ENCODE measurements at regions not wholly inside any gene's neighbourhood (a gene's known extent, or its start where the extent isn't known, plus 50 kb on each side); places are given as distances from the start of the nearest gene placed in this dataset.

GRCh38 chr1:233530665-233531386 lies 83.1 kb upstream of the KCNK1 start:
- Histone ChIP-seq H3K4me3 (ENCODE audit: low read length) (no peak overlapping the region), H3K27ac (ENCODE audit: low read depth, low read length) (no peak overlapping the region), H3K9me3 (ENCODE audit: control insufficient read depth in 2 of 3, low read length in 3 of 3) (no peaks in the 10 kb centered on the region), H3K36me3 (ENCODE audit: control insufficient read depth in 2 of 3, insufficient read depth in 3 of 3, low read length in 3 of 3) (no peaks in the 10 kb centered on the region), H3K27me3 (ENCODE audit: control insufficient read depth in 2 of 2, insufficient read depth in 2 of 2, low read length in 2 of 2) (no peaks in the 10 kb centered on the region), H3K4me1 (ENCODE audit: control insufficient read depth in 2 of 2, insufficient read depth in 2 of 2, low read length in 2 of 2) (no peaks in the 10 kb centered on the region)
- peaks cover 0 to 15% (median 5%) of the 10 kb centered on the region in 11 donors for H3K9me3 Mint-ChIP-seq
- intact Hi-C loops (cut with micrococcal nuclease), result no loop called here
- no peaks in the 10 kb centered on the region for H3K4me1 Mint-ChIP-seq
- no peak for ATAC-seq
- H3K36me3 Mint-ChIP-seq, result no peaks in the 10 kb centered on the region
- H3K4me3 Mint-ChIP-seq, result no peak overlapping the region
- H3K27ac Mint-ChIP-seq, result no peak overlapping the region
- CTCF ChIA-PET, result no interaction called here
- POLR2A ChIA-PET, result no interaction called here
- H3K27me3 Mint-ChIP-seq, result peaks cover 2 to 27% (median 10%) of the 10 kb centered on the region in 5 donors
- DNase-seq, result no peak

- peaks cover 10 to 19% (median 12%) of the 10 kb centered on the region in 5 donors for H3K27me3 Mint-ChIP-seq
- ChIA-PET CTCF (no interaction called here), POLR2A (no interaction called here)
- H3K4me3 ChIP-seq (ENCODE audit: low read length), result no peak overlapping the region
- H3K9me3 Mint-ChIP-seq, result peaks cover 0 to 5% (median 2%) of the 10 kb centered on the region in 11 donors
- H3K4me1 Mint-ChIP-seq, result peaks cover 0 to 2% (median 0%) of the 10 kb centered on the region in 7 donors
- no peak overlapping the region for H3K4me3 Mint-ChIP-seq
- no peaks in the 10 kb centered on the region for H3K4me1 ChIP-seq (ENCODE audit: control insufficient read depth in 2 of 2, insufficient read depth in 2 of 2, low read length in 2 of 2)
- H3K27ac Mint-ChIP-seq, result no peak overlapping the region
- no peaks in the 10 kb centered on the region for H3K36me3 ChIP-seq (ENCODE audit: control insufficient read depth in 2 of 3, insufficient read depth in 3 of 3, low read length in 3 of 3)
- no peak overlapping the region for H3K27ac ChIP-seq (ENCODE audit: low read depth, low read length)
- DNase-seq (no peak), ATAC-seq (no peak)
- no peaks in the 10 kb centered on the region for H3K36me3 Mint-ChIP-seq
- no peaks in the 10 kb centered on the region for H3K9me3 ChIP-seq (ENCODE audit: control insufficient read depth in 2 of 3, low read length in 3 of 3)
- no peaks in the 10 kb centered on the region for H3K27me3 ChIP-seq (ENCODE audit: control insufficient read depth in 2 of 2, insufficient read depth in 2 of 2, low read length in 2 of 2)
- intact Hi-C loops (cut with micrococcal nuclease), result no loop called here
Observed at GRCh38 chr1:233540816-233541215, 73.1 kb upstream of the KCNK1 start.

GRCh38 chr1:233543338-233544255 lies 70.3 kb upstream of the KCNK1 start:
- Histone ChIP-seq H3K4me3 (ENCODE audit: low read length) (no peak overlapping the region), H3K4me1 (ENCODE audit: control insufficient read depth in 2 of 2, insufficient read depth in 2 of 2, low read length in 2 of 2) (no peaks in the 10 kb centered on the region), H3K27me3 (ENCODE audit: control insufficient read depth in 2 of 2, insufficient read depth in 2 of 2, low read length in 2 of 2) (no peaks in the 10 kb centered on the region), H3K9me3 (ENCODE audit: control insufficient read depth in 2 of 3, low read length in 3 of 3) (no peaks in the 10 kb centered on the region), H3K36me3 (ENCODE audit: control insufficient read depth in 2 of 3, insufficient read depth in 3 of 3, low read length in 3 of 3) (no peaks in the 10 kb centered on the region), H3K27ac (ENCODE audit: low read depth, low read length) (no peak overlapping the region)
- intact Hi-C loops (cut with micrococcal nuclease), result no loop called here
- Mint-ChIP-seq H3K9me3 (peaks cover 0 to 13% (median 3%) of the 10 kb centered on the region in 11 donors), H3K4me1 (peaks cover 0 to 2% (median 0%) of the 10 kb centered on the region in 7 donors), H3K36me3 (no peaks in the 10 kb centered on the region), H3K4me3 (no peak overlapping the region), H3K27ac (no peak overlapping the region), H3K27me3 (peaks cover 0 to 15% (median 9%) of the 10 kb centered on the region in 5 donors)
- CTCF ChIA-PET, result no interaction called here
- POLR2A ChIA-PET, result no interaction called here
- ATAC-seq (no peak), DNase-seq (no peak)

DNA sequence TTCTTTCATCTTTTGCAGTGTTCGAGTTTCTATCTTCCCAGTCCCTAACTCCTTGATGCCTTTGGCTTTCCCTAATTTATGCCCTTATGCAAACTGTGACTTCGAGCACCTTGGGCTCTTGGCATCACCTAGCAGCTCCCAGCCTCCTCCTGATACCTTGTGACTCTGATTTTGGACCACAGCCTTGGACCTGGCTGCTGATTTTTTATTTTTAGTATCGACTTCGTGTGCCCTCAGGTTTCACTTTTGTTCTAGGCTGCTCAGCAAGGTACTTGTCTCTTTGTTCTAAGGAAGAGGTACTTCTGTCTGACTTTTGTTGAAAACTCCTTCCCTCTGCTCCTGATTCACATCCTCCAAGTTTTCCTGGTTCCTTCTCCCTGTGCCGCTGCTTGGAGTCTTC lies 69.6 kb upstream of the KCNK1 start:
- H3K27ac ChIP-seq (ENCODE audit: low read depth, low read length), result no peak overlapping the region
- ChIA-PET CTCF (no interaction called here), POLR2A (no interaction called here)
- H3K9me3 ChIP-seq (ENCODE audit: control insufficient read depth in 2 of 3, low read length in 3 of 3), result no peaks in the 10 kb centered on the region
- DNase-seq (no peak), ATAC-seq (no peak)
- Mint-ChIP-seq H3K4me3 (no peak overlapping the region), H3K9me3 (peaks cover 0 to 13% (median 3%) of the 10 kb centered on the region in 11 donors), H3K27me3 (peaks cover 0 to 19% (median 12%) of the 10 kb centered on the region in 5 donors), H3K4me1 (peaks cover 0 to 2% (median 0%) of the 10 kb centered on the region in 7 donors), H3K36me3 (no peaks in the 10 kb centered on the region), H3K27ac (no peak overlapping the region)
- intact Hi-C loops (cut with micrococcal nuclease), result no loop called here
- no peak overlapping the region for H3K4me3 ChIP-seq (ENCODE audit: low read length)
- H3K4me1 ChIP-seq (ENCODE audit: control insufficient read depth in 2 of 2, insufficient read depth in 2 of 2, low read length in 2 of 2), result no peaks in the 10 kb centered on the region
- H3K27me3 ChIP-seq (ENCODE audit: control insufficient read depth in 2 of 2, insufficient read depth in 2 of 2, low read length in 2 of 2), result no peaks in the 10 kb centered on the region
- no peaks in the 10 kb centered on the region for H3K36me3 ChIP-seq (ENCODE audit: control insufficient read depth in 2 of 3, insufficient read depth in 3 of 3, low read length in 3 of 3)

- Mint-ChIP-seq H3K27ac (no peak overlapping the region), H3K36me3 (no peaks in the 10 kb centered on the region), H3K27me3 (peaks cover 0 to 27% (median 19%) of the 10 kb centered on the region in 5 donors), H3K4me1 (peaks cover 0 to 2% (median 0%) of the 10 kb centered on the region in 7 donors), H3K9me3 (peaks cover 0 to 13% (median 0%) of the 10 kb centered on the region in 11 donors), H3K4me3 (no peak overlapping the region)
- intact Hi-C loops (cut with micrococcal nuclease), result no loop called here
- ATAC-seq (no peak), DNase-seq (no peak)
- Histone ChIP-seq H3K27ac (ENCODE audit: low read depth, low read length) (no peak overlapping the region), H3K4me3 (ENCODE audit: low read length) (no peak overlapping the region), H3K9me3 (ENCODE audit: control insufficient read depth in 2 of 3, low read length in 3 of 3) (no peaks in the 10 kb centered on the region), H3K4me1 (ENCODE audit: control insufficient read depth in 2 of 2, insufficient read depth in 2 of 2, low read length in 2 of 2) (no peaks in the 10 kb centered on the region), H3K36me3 (ENCODE audit: control insufficient read depth in 2 of 3, insufficient read depth in 3 of 3, low read length in 3 of 3) (no peaks in the 10 kb centered on the region), H3K27me3 (ENCODE audit: control insufficient read depth in 2 of 2, insufficient read depth in 2 of 2, low read length in 2 of 2) (no peaks in the 10 kb centered on the region)
- POLR2A ChIA-PET, result interaction anchor here (0.7 kb wide), 1 partner anchor 9 kb away, joined by 3 read pairs; no protein-coding TSS in a partner anchor
- CTCF ChIA-PET, result no interaction called here
Observed at GRCh38 chr1:233547726-233548125, 66.2 kb upstream of the KCNK1 start.

GRCh38 chr1:233549404-233549803 lies 64.5 kb upstream of the KCNK1 start:
- ChIA-PET CTCF (no interaction called here), POLR2A (no interaction called here)
- peaks cover 0 to 31% (median 16%) of the 10 kb centered on the region in 5 donors for H3K27me3 Mint-ChIP-seq
- no peaks in the 10 kb centered on the region for H3K4me1 Mint-ChIP-seq
- H3K9me3 Mint-ChIP-seq, result peaks cover 0 to 13% (median 0%) of the 10 kb centered on the region in 11 donors
- ATAC-seq (no peak), DNase-seq (no peak)
- H3K27ac ChIP-seq (ENCODE audit: low read depth, low read length), result no peak overlapping the region
- no peaks in the 10 kb centered on the region for H3K27me3 ChIP-seq (ENCODE audit: control insufficient read depth in 2 of 2, insufficient read depth in 2 of 2, low read length in 2 of 2)
- H3K4me3 Mint-ChIP-seq, result no peak overlapping the region
- H3K9me3 ChIP-seq (ENCODE audit: control insufficient read depth in 2 of 3, low read length in 3 of 3), result no peaks in the 10 kb centered on the region
- H3K4me3 ChIP-seq (ENCODE audit: low read length), result no peak overlapping the region
- intact Hi-C loops (cut with micrococcal nuclease), result no loop called here
- no peaks in the 10 kb centered on the region for H3K36me3 Mint-ChIP-seq
- no peak overlapping the region for H3K27ac Mint-ChIP-seq
- no peaks in the 10 kb centered on the region for H3K4me1 ChIP-seq (ENCODE audit: control insufficient read depth in 2 of 2, insufficient read depth in 2 of 2, low read length in 2 of 2)
- no peaks in the 10 kb centered on the region for H3K36me3 ChIP-seq (ENCODE audit: control insufficient read depth in 2 of 3, insufficient read depth in 3 of 3, low read length in 3 of 3)
